Activated B cell treated with CpG ODN at 0.5 μM for 24 hours (primary cell): ENCODE measurements at regions not wholly inside any gene's neighbourhood (a gene's known extent, or its start where the extent isn't known, plus 50 kb on each side); places are given as distances from the start of the nearest gene placed in this dataset.

Source experiments
- ATAC-seq: fragments of 200-7000 bp; cut with Tn5 transposase; one replicate; pipeline ENCODE4 v1.10.0; 2021; ENCODE audit warnings: low read depth, mild to moderate bottlenecking, moderate library complexity
- CTCF ChIA-PET: fragments of 350-600 bp; sonication (Branson Sonifier 250); formaldehyde crosslinking; loops from one replicate; lab custom pipeline; 2021; ENCODE audit warnings: antibody characterized with exemption; lab: Charles Lee
- POLR2A ChIA-PET: fragments of 350-600 bp; sonication (Branson Sonifier 250); formaldehyde crosslinking; loops from one replicate; lab custom pipeline; 2021; ENCODE audit warnings: antibody characterized with exemption; lab: Charles Lee
- DNase-seq: peaks from one replicate; pipeline ENCODE4 v3.0.0; 2022
- H3K27ac Mint-ChIP-seq: one replicate; pipeline ENCODE4 v1.8.0; 2020; ENCODE audit warnings: mixed read lengths
- H3K27me3 Mint-ChIP-seq: one replicate; pipeline ENCODE4 v1.8.0; 2021; ENCODE audit warnings: mixed read lengths
- H3K36me3 Mint-ChIP-seq: one replicate; pipeline ENCODE4 v1.8.0; 2021; ENCODE audit warnings: low read depth, mixed read lengths
- H3K4me1 Mint-ChIP-seq: one replicate; pipeline ENCODE4 v1.8.0; 2021; ENCODE audit warnings: mixed read lengths
- H3K4me3 Mint-ChIP-seq: one replicate; pipeline ENCODE4 v1.8.0; 2020; ENCODE audit warnings: mild to moderate bottlenecking, mixed read lengths
- H3K9me3 Mint-ChIP-seq: one replicate; pipeline ENCODE4 v1.8.0; 2020; ENCODE audit warnings: mixed read lengths
- intact Hi-C: fragments of 100-400 bp; cut with micrococcal nuclease; formaldehyde crosslinking; loops from one replicate; pipeline ENCODE4 v1.15.1; 2024
- TF ChIP-seq, protein P1 (sequence below): fragments of 200-600 bp; IDR thresholded peaks from one replicate; pipeline ENCODE4 v1.8.0; 2022; ENCODE audit warnings: antibody characterized with exemption, mild to moderate bottlenecking

DNA sequence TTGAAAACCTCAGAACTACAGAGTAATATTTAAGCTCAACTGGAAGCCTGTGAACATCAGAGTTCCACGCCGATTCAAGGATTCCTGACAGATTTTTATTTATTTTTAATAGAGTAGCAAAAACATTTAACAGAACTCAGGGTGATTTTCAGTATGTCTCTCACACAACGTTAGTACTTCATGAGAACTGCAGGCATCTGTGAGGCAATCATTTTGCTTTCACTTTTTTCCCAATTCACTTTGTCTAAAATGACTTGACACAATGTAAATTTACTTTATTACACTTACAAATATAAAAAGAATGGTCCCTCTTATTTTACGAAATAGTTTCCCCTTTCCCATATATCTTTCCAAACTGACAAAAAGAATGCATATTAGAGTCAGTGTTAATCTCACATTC lies 869.5 kb upstream of the EPHA5 start:
- H3K27me3 Mint-ChIP-seq = no peaks in the 10 kb centered on the region
- no peak overlapping the region for H3K27ac Mint-ChIP-seq
- no peaks in the 10 kb centered on the region for H3K4me1 Mint-ChIP-seq
- H3K4me3 Mint-ChIP-seq = no peak overlapping the region
- no peaks in the 10 kb centered on the region for H3K36me3 Mint-ChIP-seq
- POLR2A ChIA-PET = no interaction called here
- no peak for DNase-seq
- ATAC-seq = no peak
- TF ChIP-seq, protein P1, sequence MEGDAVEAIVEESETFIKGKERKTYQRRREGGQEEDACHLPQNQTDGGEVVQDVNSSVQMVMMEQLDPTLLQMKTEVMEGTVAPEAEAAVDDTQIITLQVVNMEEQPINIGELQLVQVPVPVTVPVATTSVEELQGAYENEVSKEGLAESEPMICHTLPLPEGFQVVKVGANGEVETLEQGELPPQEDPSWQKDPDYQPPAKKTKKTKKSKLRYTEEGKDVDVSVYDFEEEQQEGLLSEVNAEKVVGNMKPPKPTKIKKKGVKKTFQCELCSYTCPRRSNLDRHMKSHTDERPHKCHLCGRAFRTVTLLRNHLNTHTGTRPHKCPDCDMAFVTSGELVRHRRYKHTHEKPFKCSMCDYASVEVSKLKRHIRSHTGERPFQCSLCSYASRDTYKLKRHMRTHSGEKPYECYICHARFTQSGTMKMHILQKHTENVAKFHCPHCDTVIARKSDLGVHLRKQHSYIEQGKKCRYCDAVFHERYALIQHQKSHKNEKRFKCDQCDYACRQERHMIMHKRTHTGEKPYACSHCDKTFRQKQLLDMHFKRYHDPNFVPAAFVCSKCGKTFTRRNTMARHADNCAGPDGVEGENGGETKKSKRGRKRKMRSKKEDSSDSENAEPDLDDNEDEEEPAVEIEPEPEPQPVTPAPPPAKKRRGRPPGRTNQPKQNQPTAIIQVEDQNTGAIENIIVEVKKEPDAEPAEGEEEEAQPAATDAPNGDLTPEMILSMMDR = no peak
- CTCF ChIA-PET = no interaction called here
- intact Hi-C loops = no loop called here
- H3K9me3 Mint-ChIP-seq = peaks cover 3% of the 10 kb centered on the region

DNA sequence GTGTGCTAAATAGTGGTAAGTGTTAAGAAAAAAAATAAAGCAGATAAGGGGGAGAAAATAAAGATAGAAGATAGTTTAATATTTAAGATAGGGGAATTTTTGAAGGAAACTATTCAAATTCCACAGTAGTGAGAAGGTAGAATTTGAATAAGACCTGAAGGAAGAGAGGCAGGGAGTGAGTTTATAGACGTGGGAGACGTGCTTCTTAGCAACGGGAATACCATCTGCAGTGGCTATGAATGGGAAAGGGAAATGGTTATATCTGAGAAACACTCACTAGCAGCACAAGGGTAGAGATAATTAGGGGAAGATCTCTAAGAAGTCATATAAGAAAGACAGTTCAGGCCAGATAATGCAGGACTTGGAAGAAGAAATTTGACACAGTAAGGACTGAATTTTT lies 854.5 kb upstream of the EPHA5 start:
- ChIA-PET CTCF (no interaction called here), POLR2A (no interaction called here)
- intact Hi-C loops = no loop called here
- TF ChIP-seq, protein P1 = no peak
- ATAC-seq (no peak), DNase-seq (no peak)
- Mint-ChIP-seq H3K27ac (no peak overlapping the region), H3K36me3 (no peaks in the 10 kb centered on the region), H3K9me3 (peaks cover 10% of the 10 kb centered on the region), H3K4me1 (no peaks in the 10 kb centered on the region), H3K4me3 (no peak overlapping the region), H3K27me3 (no peaks in the 10 kb centered on the region)

DNA sequence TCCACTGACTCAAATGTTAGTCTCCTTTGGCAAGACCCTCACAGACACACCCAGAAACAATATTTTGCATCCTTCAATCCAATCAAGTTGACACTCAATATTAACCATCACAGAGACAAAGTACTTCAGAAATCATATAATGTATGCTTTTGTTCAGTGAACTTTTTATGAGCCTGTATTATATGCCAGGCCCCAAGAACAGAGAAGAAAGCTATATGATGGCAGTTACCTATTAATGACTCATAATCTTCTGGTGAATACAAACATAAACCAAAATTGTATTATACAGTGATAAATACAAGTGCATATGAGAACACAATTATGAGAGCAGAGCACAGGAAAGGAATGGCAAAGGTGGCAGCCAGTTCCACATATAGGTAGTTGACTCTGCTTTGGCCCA lies 852.0 kb upstream of the EPHA5 start:
- ATAC-seq (no peak), DNase-seq (no peak)
- intact Hi-C loops = no loop called here
- Mint-ChIP-seq H3K27ac (no peak overlapping the region), H3K4me3 (no peak overlapping the region), H3K36me3 (no peaks in the 10 kb centered on the region), H3K27me3 (no peaks in the 10 kb centered on the region), H3K9me3 (peaks cover 3% of the 10 kb centered on the region), H3K4me1 (no peaks in the 10 kb centered on the region)
- ChIA-PET CTCF (no interaction called here), POLR2A (no interaction called here)
- TF ChIP-seq, protein P1 = no peak

DNA sequence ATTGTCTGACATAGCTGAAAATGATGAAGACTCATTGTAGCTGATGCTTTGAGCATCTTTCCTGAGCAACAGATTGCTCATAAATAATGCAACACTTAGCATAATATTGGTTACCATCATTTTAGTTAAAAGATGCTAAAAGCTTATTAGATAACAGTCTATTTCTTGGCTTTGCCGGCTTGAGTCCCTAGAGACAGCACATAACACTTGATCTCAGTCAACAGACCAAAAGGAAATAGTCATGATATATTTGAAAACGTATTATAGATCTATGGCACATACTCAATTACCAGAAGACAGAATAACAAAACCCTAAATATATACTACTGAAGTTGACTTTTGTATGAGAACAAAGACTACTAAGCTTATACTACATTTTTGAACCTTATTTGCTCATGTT lies 846.7 kb upstream of the EPHA5 start:
- no peaks in the 10 kb centered on the region for H3K27me3 Mint-ChIP-seq
- H3K4me1 Mint-ChIP-seq = no peaks in the 10 kb centered on the region
- H3K4me3 Mint-ChIP-seq = no peak overlapping the region
- ChIA-PET CTCF (no interaction called here), POLR2A (no interaction called here)
- TF ChIP-seq, protein P1 = no peak
- peaks cover 2% of the 10 kb centered on the region for H3K9me3 Mint-ChIP-seq
- H3K36me3 Mint-ChIP-seq = no peaks in the 10 kb centered on the region
- H3K27ac Mint-ChIP-seq = no peak overlapping the region
- DNase-seq (no peak), ATAC-seq (no peak)
- intact Hi-C loops = no loop called here

DNA sequence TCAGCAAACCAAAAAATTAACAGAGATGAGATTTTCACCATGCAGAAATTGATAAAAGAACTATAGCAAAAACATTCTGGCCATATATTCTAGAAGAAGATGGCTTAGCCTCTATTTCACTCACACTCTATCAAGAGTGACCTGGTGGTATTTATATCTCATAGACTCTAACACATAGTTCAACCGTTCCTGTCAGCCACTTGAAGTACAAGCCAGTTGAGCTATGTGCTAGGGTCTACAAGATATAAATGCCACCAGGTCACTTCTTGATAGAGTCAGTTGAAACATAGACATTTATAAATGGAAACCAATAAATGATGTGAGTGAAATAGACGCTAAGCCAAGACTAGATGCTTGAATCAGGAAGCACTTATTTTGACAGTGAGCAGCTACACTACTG lies 836.7 kb upstream of the EPHA5 start:
- H3K4me3 Mint-ChIP-seq = no peak overlapping the region
- ChIA-PET CTCF (no interaction called here), POLR2A (no interaction called here)
- H3K27ac Mint-ChIP-seq = no peak overlapping the region
- H3K4me1 Mint-ChIP-seq = no peaks in the 10 kb centered on the region
- intact Hi-C loops = no loop called here
- ATAC-seq (no peak), DNase-seq (no peak)
- H3K36me3 Mint-ChIP-seq = no peaks in the 10 kb centered on the region
- no peaks in the 10 kb centered on the region for H3K27me3 Mint-ChIP-seq
- TF ChIP-seq, protein P1 = no peak
- H3K9me3 Mint-ChIP-seq = peaks cover 5% of the 10 kb centered on the region
